Ectodermal cell (in vitro differentiated cells): ENCODE measurements at regions not wholly inside any gene's neighbourhood (a gene's known extent, or its start where the extent isn't known, plus 50 kb on each side); places are given as distances from the start of the nearest gene placed in this dataset.
"Not testable (repeated sequence)": the region's sequence is repeated elsewhere in the genome, so short reads cannot be mapped to it uniquely, and the experiment has no call there.

ENCODE experiments used
- H3K27ac ChIP-seq: 2 replicates; pipeline ENCODE4 v1.7.0; 2013; ENCODE audit warnings: mild to moderate bottlenecking, low read depth, low read length; ENCODE audit not compliant: insufficient read depth, poor library complexity, severe bottlenecking
- H3K27me3 ChIP-seq: 2 replicates; pipeline ENCODE4 v1.7.0; 2013; ENCODE audit warnings: mild to moderate bottlenecking, low read length; ENCODE audit not compliant: insufficient read depth, control insufficient read depth, poor library complexity, severe bottlenecking
- H3K36me3 ChIP-seq: one replicate; pipeline ENCODE4 v1.7.0; 2013; ENCODE audit warnings: low read length; ENCODE audit not compliant: control insufficient read depth, insufficient read depth
- H3K4me1 ChIP-seq: one replicate; pipeline ENCODE4 v1.7.0; 2013; ENCODE audit warnings: low read length; ENCODE audit not compliant: control insufficient read depth, insufficient read depth
- H3K4me3 ChIP-seq: 2 replicates; pipeline ENCODE4 v1.7.0; 2013; ENCODE audit warnings: low read depth, low read length, control low read depth; ENCODE audit not compliant: insufficient read depth
- H3K9me3 ChIP-seq: 2 replicates; pipeline ENCODE4 v1.7.0; 2013; ENCODE audit warnings: mild to moderate bottlenecking, low read length, moderate library complexity; ENCODE audit not compliant: control insufficient read depth
- WGBS, 2 experiments: methylation state at CpG; one replicate each; pipeline ENCODE4 v1.1.7; 2013; ENCODE audit warnings: missing lambda C conversion rate in 2 of 2; 5-methylcytosine and 5-hydroxymethylcytosine counted together

GRCh38 chr5:30387974-30388632 is 805.4 kb upstream of the CDH6 start:
- Histone ChIP-seq H3K36me3 (no peaks in the 10 kb centered on the region), H3K27ac (no peak overlapping the region), H3K4me3 (no peak overlapping the region), H3K27me3 (no peaks in the 10 kb centered on the region), H3K9me3 (no peaks in the 10 kb centered on the region), H3K4me1 (no peaks in the 10 kb centered on the region)
- 86 to 93% methylated on average over 3 of the region's 3 CpGs for WGBS, 2 experiments

- Histone ChIP-seq H3K9me3 (no peaks in the 10 kb centered on the region), H3K36me3 (no peaks in the 10 kb centered on the region), H3K27me3 (no peaks in the 10 kb centered on the region), H3K4me1 (no peaks in the 10 kb centered on the region), H3K27ac (no peak overlapping the region), H3K4me3 (no peak overlapping the region)
- WGBS, 2 experiments, result 100% methylated on average over 1 of the region's 2 CpGs; no CpG with 5 or more reads in 1 of the 2 experiments
Measured at GRCh38 chr5:30385754-30386153, 807.7 kb upstream of the CDH6 start.

- no peak overlapping the region for H3K27ac ChIP-seq
- no peak overlapping the region for H3K4me3 ChIP-seq
- no peaks in the 10 kb centered on the region for H3K9me3 ChIP-seq
- no peaks in the 10 kb centered on the region for H3K36me3 ChIP-seq
- WGBS, 2 experiments, result 100% methylated on average over 1 to 4 of the region's 4 CpGs
- no peaks in the 10 kb centered on the region for H3K4me1 ChIP-seq
- no peaks in the 10 kb centered on the region for H3K27me3 ChIP-seq
Measured at GRCh38 chr5:30384171-30384570, 809.3 kb upstream of the CDH6 start.

GRCh38 chr5:30380228-30380627 is 813.3 kb upstream of the CDH6 start:
- H3K27ac ChIP-seq, result no peak overlapping the region
- no peaks in the 10 kb centered on the region for H3K27me3 ChIP-seq
- H3K4me1 ChIP-seq, result no peaks in the 10 kb centered on the region
- H3K4me3 ChIP-seq, result no peak overlapping the region
- no peaks in the 10 kb centered on the region for H3K36me3 ChIP-seq
- WGBS, 2 experiments, result 86 to 94% methylated on average over 4 of the region's 4 CpGs
- H3K9me3 ChIP-seq, result no peaks in the 10 kb centered on the region

GRCh38 chr5:30376848-30377247 is 816.6 kb upstream of the CDH6 start:
- Histone ChIP-seq H3K9me3 (no peaks in the 10 kb centered on the region), H3K27ac (no peak overlapping the region), H3K27me3 (no peaks in the 10 kb centered on the region), H3K4me3 (no peak overlapping the region), H3K36me3 (no peaks in the 10 kb centered on the region), H3K4me1 (no peaks in the 10 kb centered on the region)
- whole genome bisulfite sequencing, 2 experiments, result 90 to 95% methylated on average over 2 to 3 of the region's 3 CpGs

GRCh38 chr5:30368064-30368463 is 825.4 kb upstream of the CDH6 start:
- H3K4me1 ChIP-seq, result no peaks in the 10 kb centered on the region
- no peak overlapping the region for H3K4me3 ChIP-seq
- H3K27me3 ChIP-seq, result no peaks in the 10 kb centered on the region
- H3K27ac ChIP-seq, result no peak overlapping the region
- 90 to 99% methylated on average over 4 of the region's 4 CpGs for WGBS, 2 experiments
- H3K36me3 ChIP-seq, result no peaks in the 10 kb centered on the region
- no peaks in the 10 kb centered on the region for H3K9me3 ChIP-seq

- not testable (repeated sequence) for H3K27ac ChIP-seq, H3K36me3 ChIP-seq, H3K4me3 ChIP-seq, H3K4me1 ChIP-seq, H3K27me3 ChIP-seq, H3K9me3 ChIP-seq
- 94 to 97% methylated on average over 8 of the region's 8 CpGs for WGBS, 2 experiments
Measured at GRCh38 chr5:30365031-30365430, 828.5 kb upstream of the CDH6 start.

- WGBS, 2 experiments, result no CpG with 5 or more reads among the region's 1 CpG
- H3K9me3 ChIP-seq, result no peaks in the 10 kb centered on the region
- H3K27ac ChIP-seq, result no peak overlapping the region
- no peaks in the 10 kb centered on the region for H3K36me3 ChIP-seq
- no peak overlapping the region for H3K4me3 ChIP-seq
- H3K27me3 ChIP-seq, result no peaks in the 10 kb centered on the region
- no peaks in the 10 kb centered on the region for H3K4me1 ChIP-seq
Measured at GRCh38 chr5:30357371-30357770, 836.1 kb upstream of the CDH6 start.

- H3K27ac ChIP-seq, result no peak overlapping the region
- 93 to 96% methylated on average over 4 of the region's 5 CpGs for whole genome bisulfite sequencing, 2 experiments
- no peaks in the 10 kb centered on the region for H3K27me3 ChIP-seq
- H3K9me3 ChIP-seq, result no peaks in the 10 kb centered on the region
- H3K36me3 ChIP-seq, result no peaks in the 10 kb centered on the region
- H3K4me1 ChIP-seq, result no peaks in the 10 kb centered on the region
- H3K4me3 ChIP-seq, result no peak overlapping the region
Measured at GRCh38 chr5:30355675-30356074, 837.8 kb upstream of the CDH6 start.

GRCh38 chr5:30347858-30348257 is 845.6 kb upstream of the CDH6 start:
- Histone ChIP-seq H3K36me3 (no peaks in the 10 kb centered on the region), H3K27me3 (no peaks in the 10 kb centered on the region), H3K4me1 (no peaks in the 10 kb centered on the region), H3K4me3 (no peak overlapping the region), H3K27ac (no peak overlapping the region), H3K9me3 (no peaks in the 10 kb centered on the region)
- WGBS, 2 experiments, result 85 to 87% methylated on average over 3 of the region's 3 CpGs
